SU-DHL-6 (cell line): ENCODE measurements at regions not wholly inside any gene's neighbourhood (a gene's known extent, or its start where the extent isn't known, plus 50 kb on each side); places are given as distances from the start of the nearest gene placed in this dataset.

Source experiments
- CTCF ChIP-seq: fragments of 200-600 bp; sonication (generic); IDR thresholded peaks from one replicate; pipeline ENCODE4 v1.5.1; 2017; ENCODE audit warnings: antibody characterized with exemption, mild to moderate bottlenecking, low read length, moderate library complexity; ENCODE audit not compliant: insufficient read depth, poor library complexity, severe bottlenecking
- EZH2phosphoT487 ChIP-seq: fragments of 200-600 bp; sonication (generic), shearing (Covaris generic); conservative IDR thresholded peaks from 2 replicates; pipeline ENCODE4 v1.6.1; 2018; ENCODE audit warnings: mild to moderate bottlenecking, antibody characterized with exemption, low read length, moderate library complexity, mixed read lengths

- no peak for TF ChIP-seq CTCF
- TF ChIP-seq EZH2phosphoT487 = no peak
Measured at GRCh38 chr11:15700456-15700855, 585.7 kb downstream of the INSC start.
